A673 (cell line): ENCODE measurements at regions not wholly inside any gene's neighbourhood (a gene's known extent, or its start where the extent isn't known, plus 50 kb on each side); places are given as distances from the start of the nearest gene placed in this dataset.

ENCODE experiments used
- BruUV-seq: library from RNA; stranded (reverse); fragments of 400-500 nt; replicated peaks from 2 replicates; lab custom pipeline; 2021; lab: Mats Ljungman, UMichigan
- CTCF ChIA-PET: fragments of 300-600 bp; sonication (Branson Sonifier 250); formaldehyde crosslinking; loops from one replicate; lab custom pipeline; 2022; ENCODE audit warnings: antibody characterized with exemption; lab: Charles Lee
- POLR2A ChIA-PET: fragments of 300-600 bp; sonication (Branson Sonifier 250); formaldehyde crosslinking; loops from one replicate; lab custom pipeline; 2022; ENCODE audit warnings: antibody characterized with exemption; ENCODE audit not compliant: low non-redundant PET; lab: Charles Lee
- DNase-seq: peaks from one replicate; pipeline ENCODE4 v3.0.0-alpha.2; 2015; ENCODE audit warnings: low spot score
- H3K27ac ChIP-seq: fragments of 200-600 bp; sonication (generic); 2 replicates; pipeline ENCODE4 v1.5.1; 2016; ENCODE audit warnings: mixed run types, low read depth, mild to moderate bottlenecking, mixed read lengths, antibody characterized with exemption, low read length; ENCODE audit not compliant: poor library complexity, severe bottlenecking
- H3K27me3 ChIP-seq: fragments of 200-600 bp; sonication (generic); replicated peaks from 2 replicates; pipeline ENCODE4 v1.6.1; 2017; ENCODE audit warnings: mixed run types, low read depth, mild to moderate bottlenecking, mixed read lengths, antibody characterized with exemption, low read length; ENCODE audit not compliant: insufficient read depth, poor library complexity
- H3K36me3 ChIP-seq: fragments of 200-600 bp; sonication (generic); 2 replicates; pipeline ENCODE4 v1.6.1; 2016; ENCODE audit warnings: mixed run types, mild to moderate bottlenecking, mixed read lengths, antibody characterized with exemption, low read length; ENCODE audit not compliant: insufficient read depth, poor library complexity, severe bottlenecking
- H3K4me1 ChIP-seq: fragments of 200-600 bp; sonication (generic); 2 replicates; pipeline ENCODE4 v1.6.1; 2017; ENCODE audit warnings: mixed run types, mild to moderate bottlenecking, mixed read lengths, antibody characterized with exemption, low read length; ENCODE audit not compliant: insufficient read depth, poor library complexity, severe bottlenecking
- H3K4me3 ChIP-seq: fragments of 200-600 bp; sonication (generic); 2 replicates; pipeline ENCODE4 v1.5.1; 2016; ENCODE audit warnings: low read depth, mixed run types, mild to moderate bottlenecking, mixed read lengths, low read length; ENCODE audit not compliant: poor library complexity, severe bottlenecking
- H3K9me3 ChIP-seq: fragments of 200-600 bp; sonication (generic); 2 replicates; pipeline ENCODE4 v1.6.1; 2016; ENCODE audit warnings: mixed run types, low read depth, mild to moderate bottlenecking, mixed read lengths, antibody characterized with exemption, low read length; ENCODE audit not compliant: poor library complexity, severe bottlenecking
- EZH2 ChIP-seq: fragments of 200-600 bp; sonication (generic); IDR thresholded peaks from 2 replicates; pipeline ENCODE4 v1.6.1; 2017; ENCODE audit warnings: borderline replicate concordance, low read depth, mild to moderate bottlenecking, mixed read lengths, antibody characterized with exemption, low read length; ENCODE audit not compliant: poor library complexity, severe bottlenecking
- intact Hi-C: fragments of 100-400 bp; cut with micrococcal nuclease; formaldehyde crosslinking; loops from one replicate; pipeline ENCODE4 v1.10.0; 2022; ENCODE audit not compliant: unreplicated experiment
- TF ChIP-seq, protein P1 (sequence below): fragments of 300-800, 200-600 bp; sonication (generic); conservative IDR thresholded peaks from 2 replicates; pipeline ENCODE4 v1.5.1; 2017; ENCODE audit warnings: low read depth, mild to moderate bottlenecking, antibody characterized with exemption, low read length, moderate library complexity, mixed read lengths

DNA sequence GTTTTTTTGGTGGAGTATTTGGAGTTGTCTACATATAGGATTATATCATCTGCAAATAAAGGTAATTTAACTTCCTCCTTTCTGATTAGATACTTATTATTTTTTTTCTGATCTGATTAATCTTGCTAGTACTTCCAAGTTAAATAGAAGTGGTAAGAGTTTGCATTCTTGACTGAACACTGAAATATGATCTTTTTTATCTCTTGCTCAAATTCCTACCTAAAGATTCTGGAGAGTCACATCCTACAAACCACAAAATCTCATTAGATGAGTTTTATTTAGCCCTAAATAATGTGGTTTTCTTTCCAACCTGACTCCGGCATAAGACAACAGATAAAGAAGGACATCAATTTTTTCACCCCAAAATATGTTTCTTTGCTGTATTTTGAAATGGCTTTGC is 977.9 kb upstream of the GBE1 start:
- TF ChIP-seq, protein P1, sequence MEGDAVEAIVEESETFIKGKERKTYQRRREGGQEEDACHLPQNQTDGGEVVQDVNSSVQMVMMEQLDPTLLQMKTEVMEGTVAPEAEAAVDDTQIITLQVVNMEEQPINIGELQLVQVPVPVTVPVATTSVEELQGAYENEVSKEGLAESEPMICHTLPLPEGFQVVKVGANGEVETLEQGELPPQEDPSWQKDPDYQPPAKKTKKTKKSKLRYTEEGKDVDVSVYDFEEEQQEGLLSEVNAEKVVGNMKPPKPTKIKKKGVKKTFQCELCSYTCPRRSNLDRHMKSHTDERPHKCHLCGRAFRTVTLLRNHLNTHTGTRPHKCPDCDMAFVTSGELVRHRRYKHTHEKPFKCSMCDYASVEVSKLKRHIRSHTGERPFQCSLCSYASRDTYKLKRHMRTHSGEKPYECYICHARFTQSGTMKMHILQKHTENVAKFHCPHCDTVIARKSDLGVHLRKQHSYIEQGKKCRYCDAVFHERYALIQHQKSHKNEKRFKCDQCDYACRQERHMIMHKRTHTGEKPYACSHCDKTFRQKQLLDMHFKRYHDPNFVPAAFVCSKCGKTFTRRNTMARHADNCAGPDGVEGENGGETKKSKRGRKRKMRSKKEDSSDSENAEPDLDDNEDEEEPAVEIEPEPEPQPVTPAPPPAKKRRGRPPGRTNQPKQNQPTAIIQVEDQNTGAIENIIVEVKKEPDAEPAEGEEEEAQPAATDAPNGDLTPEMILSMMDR: no peak
- no peak for TF ChIP-seq EZH2
- ChIA-PET CTCF (no interaction called here), POLR2A (no interaction called here)
- Histone ChIP-seq H3K27ac (no peak overlapping the region), H3K4me3 (no peak overlapping the region), H3K27me3 (no peaks in the 10 kb centered on the region), H3K4me1 (no peaks in the 10 kb centered on the region), H3K9me3 (peaks cover 6% of the 10 kb centered on the region), H3K36me3 (no peaks in the 10 kb centered on the region)
- intact Hi-C loops: no loop called here
- DNase-seq: no peak
- no TSS peak for BruUV-seq

DNA sequence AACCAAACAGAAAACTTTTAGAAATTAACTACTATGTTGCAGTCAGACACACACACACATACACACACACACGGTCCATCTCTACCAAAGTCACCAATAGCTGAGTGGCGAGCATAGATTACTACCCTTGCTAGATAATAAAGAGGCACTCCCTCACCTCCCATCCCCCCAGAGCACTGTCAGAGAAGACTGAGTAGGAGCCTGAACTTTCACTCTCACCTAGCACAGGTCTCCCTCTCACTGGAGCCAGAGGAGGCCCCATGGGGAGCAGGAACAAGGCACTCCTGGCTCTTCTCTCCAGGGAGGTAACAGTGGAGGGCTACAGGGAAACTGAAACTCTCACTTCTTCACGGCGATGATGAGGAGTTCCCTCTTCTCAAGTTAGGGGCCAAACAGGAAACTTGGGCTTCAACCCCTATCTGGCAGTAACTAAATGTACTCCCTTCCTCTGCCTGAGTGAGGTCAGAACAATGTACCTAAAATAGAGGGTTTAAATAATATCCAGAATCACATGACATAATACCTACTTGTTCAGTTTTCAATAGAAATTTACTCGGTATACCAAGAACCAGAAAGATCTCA is 975.3 kb upstream of the GBE1 start:
- Histone ChIP-seq H3K4me1 (no peaks in the 10 kb centered on the region), H3K9me3 (no peaks in the 10 kb centered on the region), H3K27me3 (no peaks in the 10 kb centered on the region), H3K36me3 (no peaks in the 10 kb centered on the region), H3K4me3 (no peak overlapping the region), H3K27ac (no peak overlapping the region)
- ChIA-PET CTCF (no interaction called here), POLR2A (no interaction called here)
- intact Hi-C loops: no loop called here
- no TSS peak for BruUV-seq
- DNase-seq: no peak
- TF ChIP-seq, protein P1: no peak
- no peak for TF ChIP-seq EZH2

DNA sequence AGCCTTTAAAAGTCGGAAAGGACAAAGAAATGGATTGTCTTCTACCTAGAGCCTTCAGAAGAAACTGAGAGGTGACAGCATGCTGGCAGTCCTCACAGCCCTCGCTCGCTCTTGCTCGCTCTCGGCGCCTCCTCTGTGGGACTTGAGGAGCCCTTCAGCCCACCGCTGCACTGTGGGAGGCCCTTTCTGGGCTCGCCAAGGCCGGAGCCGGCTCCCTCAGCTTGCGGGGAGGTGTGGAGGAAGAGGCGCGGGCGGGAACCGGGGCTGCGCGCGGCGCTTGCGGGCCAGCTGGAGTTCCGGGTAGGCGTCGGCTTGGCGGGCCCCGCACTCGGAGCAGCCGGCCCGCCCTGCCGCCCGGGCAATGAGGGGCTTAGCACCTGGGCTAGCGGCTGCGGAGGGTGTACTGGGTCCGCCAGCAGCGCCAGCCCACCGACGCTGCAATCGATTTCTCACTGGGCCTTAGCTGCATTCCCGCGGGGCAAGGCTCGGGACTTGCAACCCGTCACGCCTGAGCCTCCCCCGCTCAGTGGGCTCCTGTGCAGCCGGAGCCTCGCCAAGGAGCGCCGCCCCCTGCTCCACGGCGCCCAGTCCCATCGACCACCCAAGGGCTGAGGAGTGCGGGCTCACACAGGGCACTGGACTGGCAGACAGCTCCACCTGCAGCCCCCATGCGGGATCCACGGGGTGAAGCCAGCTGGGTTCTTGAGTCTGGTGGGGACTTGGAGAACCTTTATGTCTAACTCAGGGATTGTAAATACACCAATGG is 953.8 kb upstream of the GBE1 start:
- DNase-seq: no peak
- no peak overlapping the region for H3K4me3 ChIP-seq
- no peak for TF ChIP-seq EZH2
- TF ChIP-seq, protein P1: no peak
- ChIA-PET CTCF (no interaction called here), POLR2A (no interaction called here)
- no peaks in the 10 kb centered on the region for H3K36me3 ChIP-seq
- H3K27ac ChIP-seq: no peak overlapping the region
- no TSS peak for BruUV-seq
- H3K4me1 ChIP-seq: no peaks in the 10 kb centered on the region
- H3K9me3 ChIP-seq: peaks cover 8% of the 10 kb centered on the region
- intact Hi-C loops: no loop called here
- H3K27me3 ChIP-seq: no peaks in the 10 kb centered on the region
